CD4-positive, alpha-beta T cell (primary cell): ENCODE measurements at regions not wholly inside any gene's neighbourhood (a gene's known extent, or its start where the extent isn't known, plus 50 kb on each side); places are given as distances from the start of the nearest gene placed in this dataset.

Source experiments
- ATAC-seq: fragments of 200-7000 bp; cut with Tn5 transposase; one replicate; pipeline ENCODE4 v1.10.0; 2022; ENCODE audit warnings: mild to moderate bottlenecking; ENCODE audit not compliant: poor library complexity
- CTCF ChIA-PET: fragments of 350-600 bp; sonication (Branson Sonifier 250); formaldehyde crosslinking; loops from one replicate; lab custom pipeline; 2021; ENCODE audit warnings: antibody characterized with exemption, inconsistent platforms; lab: Charles Lee
- POLR2A ChIA-PET: fragments of 350-600 bp; sonication (Branson Sonifier 250); formaldehyde crosslinking; loops from one replicate; lab custom pipeline; 2021; ENCODE audit warnings: antibody characterized with exemption, inconsistent platforms; lab: Charles Lee
- DNase-seq, 14 experiments: peaks; one replicate each; pipeline ENCODE4 v3.0.0-alpha.2; 2013 to 2020; ENCODE audit warnings: mixed read lengths in 2 of 14
- H3K27ac ChIP-seq, 2 donors: one replicate each; pipeline versions ENCODE4 v1.5.1 to v1.7.0; 2013; ENCODE audit warnings: low read length in 2 of 2, low read depth in 1 of 2, mild to moderate bottlenecking in 1 of 2
- H3K27me3 ChIP-seq, 2 experiments: 1 replicate in 1 of 2; 2 replicates in 1 of 2; pipeline versions ENCODE4 v1.6.1 to v1.7.0; 2013; ENCODE audit warnings: low read length in 2 of 2, control low read depth in 1 of 2, mild to moderate bottlenecking in 1 of 2, moderate library complexity in 1 of 2; ENCODE audit not compliant: insufficient read depth in 2 of 2, control insufficient read depth in 1 of 2
- H3K36me3 ChIP-seq: one replicate; pipeline ENCODE4 v1.6.1; 2013; ENCODE audit warnings: low read length, control low read depth; ENCODE audit not compliant: insufficient read depth
- H3K4me1 ChIP-seq: one replicate; pipeline ENCODE4 v1.6.1; 2013; ENCODE audit warnings: low read length, control low read depth; ENCODE audit not compliant: insufficient read depth
- H3K4me3 ChIP-seq: one replicate; pipeline ENCODE4 v1.5.1; 2013; ENCODE audit warnings: mild to moderate bottlenecking, low read length, moderate library complexity
- H3K9me3 ChIP-seq, 2 experiments: 1 replicate in 1 of 2; 2 replicates in 1 of 2; pipeline versions ENCODE4 v1.6.1 to v1.7.0; 2013; ENCODE audit warnings: low read length in 2 of 2, mild to moderate bottlenecking in 2 of 2, control low read depth in 1 of 2, moderate library complexity in 1 of 2; ENCODE audit not compliant: control insufficient read depth in 1 of 2, insufficient read depth in 1 of 2
- H3K27ac Mint-ChIP-seq: one replicate; pipeline ENCODE4 v1.8.0; 2020; ENCODE audit warnings: mixed read lengths
- H3K27me3 Mint-ChIP-seq: one replicate; pipeline ENCODE4 v1.8.0; 2021; ENCODE audit warnings: mixed read lengths
- H3K36me3 Mint-ChIP-seq: one replicate; pipeline ENCODE4 v1.8.0; 2021; ENCODE audit warnings: low read depth, mixed read lengths
- H3K4me1 Mint-ChIP-seq: one replicate; pipeline ENCODE4 v1.8.0; 2021; ENCODE audit warnings: low read depth, mixed read lengths
- H3K4me3 Mint-ChIP-seq: one replicate; pipeline ENCODE4 v1.8.0; 2020; ENCODE audit warnings: mild to moderate bottlenecking, mixed read lengths
- H3K9me3 Mint-ChIP-seq: one replicate; pipeline ENCODE4 v1.8.0; 2020; ENCODE audit warnings: mixed read lengths
- CTCF ChIP-seq: fragments of 200-600 bp; IDR thresholded peaks from one replicate; pipeline ENCODE4 v1.8.0; 2022; ENCODE audit warnings: antibody characterized with exemption, mild to moderate bottlenecking
- intact Hi-C, 2 experiments: fragments of 100-400 bp; cut with DNase I in 1 of 2; cut with micrococcal nuclease in 1 of 2; formaldehyde crosslinking; loops; one replicate each; pipeline versions ENCODE4 v1.15.1 to v1.9.0; 2023 to 2025; cut with DNase I, micrococcal nuclease

DNA sequence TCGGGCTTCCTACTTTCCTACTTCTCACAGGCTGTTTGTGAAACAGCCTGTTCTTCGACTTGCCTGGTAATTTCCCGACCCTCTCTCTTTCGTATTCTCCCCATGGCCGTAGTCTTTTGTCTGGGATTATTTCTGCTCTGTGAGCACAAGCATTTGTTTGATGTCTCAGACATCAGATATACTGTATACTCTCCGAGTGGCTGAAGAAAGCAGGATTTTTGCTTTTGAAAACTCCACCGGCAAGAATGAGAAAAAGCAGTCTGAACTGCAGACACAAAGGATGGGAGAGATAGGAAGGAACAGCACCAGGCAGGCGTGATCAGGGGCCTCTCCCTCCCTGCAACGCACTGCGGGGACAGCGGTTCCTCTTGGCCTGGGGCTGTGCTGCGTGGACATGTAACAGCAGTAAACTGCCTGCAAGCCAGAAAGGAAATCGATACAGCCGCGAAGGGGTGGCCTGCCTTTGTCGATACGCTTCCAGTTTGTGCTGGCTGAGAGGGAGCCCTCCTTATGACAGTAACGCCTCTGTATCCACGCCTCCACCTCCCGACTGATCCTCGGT lies 313.9 kb upstream of the TLE4 start:
- Mint-ChIP-seq H3K27me3 (peaks cover 35% of the 10 kb centered on the region), H3K36me3 (no peaks in the 10 kb centered on the region), H3K27ac (no peak overlapping the region), H3K4me1 (no peaks in the 10 kb centered on the region), H3K9me3 (no peaks in the 10 kb centered on the region), H3K4me3 (no peak overlapping the region)
- ChIA-PET CTCF (no interaction called here), POLR2A (no interaction called here)
- intact Hi-C loops, result no loop called here
- Histone ChIP-seq H3K9me3 (peaks cover 0 to 5% of the 10 kb centered on the region in 2 experiments), H3K27ac (no peak overlapping the region), H3K36me3 (no peaks in the 10 kb centered on the region), H3K4me1 (no peaks in the 10 kb centered on the region), H3K4me3 (no peak overlapping the region), H3K27me3 (peaks cover 5 to 9% of the 10 kb centered on the region in 2 experiments)
- DNase-seq (peak in 1 of 14 experiments; percentile 10), ATAC-seq (no peak)
- no peak for TF ChIP-seq CTCF

GRCh38 chr9:79259858-79260257 lies 311.9 kb upstream of the TLE4 start:
- no peak overlapping the region for H3K27ac ChIP-seq
- no peaks in the 10 kb centered on the region for H3K4me1 ChIP-seq
- H3K9me3 Mint-ChIP-seq, result no peaks in the 10 kb centered on the region
- peaks cover 0 to 5% of the 10 kb centered on the region in 2 experiments for H3K9me3 ChIP-seq
- H3K27me3 Mint-ChIP-seq, result peaks cover 49% of the 10 kb centered on the region
- peaks cover 13 to 18% of the 10 kb centered on the region in 2 experiments for H3K27me3 ChIP-seq
- intact Hi-C loops, result no loop called here
- POLR2A ChIA-PET, result no interaction called here
- no peak overlapping the region for H3K4me3 Mint-ChIP-seq
- ATAC-seq, result no peak
- no peak overlapping the region for H3K4me3 ChIP-seq
- no peak for TF ChIP-seq CTCF
- no peaks in the 10 kb centered on the region for H3K36me3 Mint-ChIP-seq
- H3K4me1 Mint-ChIP-seq, result no peaks in the 10 kb centered on the region
- H3K36me3 ChIP-seq, result no peaks in the 10 kb centered on the region
- DNase-seq, result no peak
- CTCF ChIA-PET, result no interaction called here
- no peak overlapping the region for H3K27ac Mint-ChIP-seq

- Histone ChIP-seq H3K4me3 (no peak overlapping the region), H3K27me3 (peaks cover 12 to 13% of the 10 kb centered on the region in 2 experiments), H3K9me3 (no peaks in the 10 kb centered on the region), H3K4me1 (no peaks in the 10 kb centered on the region), H3K36me3 (no peaks in the 10 kb centered on the region), H3K27ac (no peak overlapping the region)
- CTCF ChIA-PET, result interaction anchor here (0.7 kb wide), 1 partner anchor 79 kb away, joined by 4 read pairs; no protein-coding TSS in a partner anchor
- intact Hi-C loops, result no loop called here
- no peak overlapping the region for H3K4me3 Mint-ChIP-seq
- H3K9me3 Mint-ChIP-seq, result no peaks in the 10 kb centered on the region
- H3K27me3 Mint-ChIP-seq, result peaks cover 53% of the 10 kb centered on the region
- POLR2A ChIA-PET, result no interaction called here
- H3K4me1 Mint-ChIP-seq, result no peaks in the 10 kb centered on the region
- ATAC-seq, result no peak
- no peaks in the 10 kb centered on the region for H3K36me3 Mint-ChIP-seq
- H3K27ac Mint-ChIP-seq, result no peak overlapping the region
- no peak for DNase-seq
- TF ChIP-seq CTCF, result no peak
These were observed 308.1 kb upstream of the TLE4 start for GRCh38 chr9:79263628-79264027.
